GM23248 (cell line): ENCODE measurements at regions not wholly inside any gene's neighbourhood (a gene's known extent, or its start where the extent isn't known, plus 50 kb on each side); places are given as distances from the start of the nearest gene placed in this dataset.

Experiments used
- DNase-seq: peaks from one replicate; pipeline ENCODE4 v3.0.0-alpha.2; 2015
- H2AFZ ChIP-seq: fragments of 200-600 bp; sonication (generic); 2 replicates; pipeline ENCODE4 v1.6.1; 2016; ENCODE audit warnings: antibody characterized with exemption
- H3F3A ChIP-seq: fragments of 200-600 bp; sonication (generic); 2 replicates; pipeline ENCODE4 v1.6.1; 2016; ENCODE audit warnings: mild to moderate bottlenecking, antibody characterized with exemption, mixed run types; ENCODE audit not compliant: insufficient read depth
- H3K27ac ChIP-seq: fragments of 200-600 bp; sonication (generic); 2 replicates; pipeline ENCODE4 v1.5.1; 2016; ENCODE audit warnings: mild to moderate bottlenecking
- H3K27me3 ChIP-seq: fragments of 200-600 bp; sonication (generic); replicated peaks from 2 replicates; pipeline ENCODE4 v1.6.1; 2016; ENCODE audit warnings: mild to moderate bottlenecking; ENCODE audit not compliant: insufficient read depth
- H3K36me3 ChIP-seq: fragments of 200-600 bp; sonication (generic); 2 replicates; pipeline ENCODE4 v1.6.1; 2016; ENCODE audit warnings: low read depth, mild to moderate bottlenecking
- H3K4me1 ChIP-seq: fragments of 200-600 bp; sonication (generic); 2 replicates; pipeline ENCODE4 v1.6.1; 2016; ENCODE audit warnings: mild to moderate bottlenecking; ENCODE audit not compliant: insufficient read depth
- H3K4me2 ChIP-seq: fragments of 200-600 bp; sonication (generic); one replicate; pipeline ENCODE4 v1.6.1; 2016; ENCODE audit warnings: mild to moderate bottlenecking; ENCODE audit not compliant: unreplicated experiment
- H3K4me3 ChIP-seq: fragments of 200-600 bp; sonication (generic); 2 replicates; pipeline ENCODE4 v1.5.1; 2016; ENCODE audit warnings: mild to moderate bottlenecking
- H3K79me2 ChIP-seq: fragments of 200-600 bp; sonication (generic); 2 replicates; pipeline ENCODE4 v1.6.1; 2016; ENCODE audit warnings: mild to moderate bottlenecking; ENCODE audit not compliant: insufficient read depth
- H3K9ac ChIP-seq: fragments of 200-600 bp; sonication (generic); 2 replicates; pipeline ENCODE4 v1.6.1; 2016; ENCODE audit warnings: mild to moderate bottlenecking
- H3K9me2 ChIP-seq: fragments of 200-600 bp; sonication (generic); 2 replicates; pipeline ENCODE4 v1.6.1; 2016; ENCODE audit warnings: mixed run types, mild to moderate bottlenecking, moderate library complexity; ENCODE audit not compliant: insufficient read depth
- H3K9me3 ChIP-seq: fragments of 200-600 bp; sonication (generic); one replicate; pipeline ENCODE4 v1.6.1; 2017; ENCODE audit warnings: low read depth
- H4K20me1 ChIP-seq: fragments of 200-600 bp; sonication (generic); 2 replicates; pipeline ENCODE4 v1.6.0; 2016; ENCODE audit not compliant: insufficient read depth
- EZH2 ChIP-seq: fragments of 200-600 bp; sonication (generic); IDR thresholded peaks from 2 replicates; pipeline ENCODE4 v1.6.1; 2018; ENCODE audit warnings: antibody characterized with exemption, mild to moderate bottlenecking; ENCODE audit not compliant: insufficient read depth, poor library complexity, severe bottlenecking
- EZH2phosphoT487 ChIP-seq: fragments of 200-600 bp; sonication (generic); IDR thresholded peaks from 2 replicates; pipeline ENCODE4 v1.6.1; 2018; ENCODE audit warnings: antibody characterized with exemption, moderate library complexity, mild to moderate bottlenecking, low read depth; ENCODE audit not compliant: insufficient read depth
- WGBS, 2 experiments: methylation state at CpG; one replicate each; pipeline ENCODE4 v1.1.6; 2015 to 2017; ENCODE audit warnings: low lambda C conversion rate in 2 of 2, low coverage in 1 of 2; ENCODE audit errors: missing lambda C conversion rate in 2 of 2; 5-methylcytosine and 5-hydroxymethylcytosine counted together
- in situ Hi-C: fragments of 300-500 bp; cut with MboI; formaldehyde crosslinking; loops from 2 replicates; pipeline ENCODE4 v1.15.0; 2020

DNA sequence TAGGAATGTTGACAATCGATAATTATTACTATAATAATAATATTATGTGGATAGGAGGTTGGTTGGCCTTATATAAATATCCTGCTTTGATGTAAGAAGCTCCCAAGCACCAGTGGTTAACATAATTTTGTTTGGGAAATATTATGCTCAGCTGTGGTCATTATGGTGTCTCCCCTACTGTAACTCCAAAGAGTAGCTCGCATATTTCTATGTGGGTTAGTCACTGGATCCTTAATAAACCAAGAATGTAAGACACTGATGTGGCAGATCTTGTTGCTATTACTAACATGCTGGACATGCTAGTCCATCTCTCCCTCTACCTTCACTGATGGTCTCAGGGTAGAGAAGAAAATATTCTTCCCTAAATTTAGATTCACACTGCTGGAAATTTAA, 79.2 kb upstream of the RALGPS2 start:
- H3K27me3 ChIP-seq, result no peaks in the 10 kb centered on the region
- in situ Hi-C loops, result no loop called here
- H3F3A ChIP-seq, result peaks cover 21% of the 10 kb centered on the region
- peak overlapping the region; percentile 39 for H3K4me2 ChIP-seq
- H3K79me2 ChIP-seq, result no peaks in the 10 kb centered on the region
- 0 out of 2 replicates have a peak overlapping the region, but pooled peaks have one; percentile 1 for H3K9ac ChIP-seq
- 17 to 31% methylated on average over 2 of the region's 2 CpGs for WGBS, 2 experiments
- no peaks in the 10 kb centered on the region for H3K36me3 ChIP-seq
- no peak overlapping the region for H3K4me3 ChIP-seq
- TF ChIP-seq EZH2 (no peak), EZH2phosphoT487 (no peak)
- H3K27ac ChIP-seq, result peak overlapping the region; percentile 67
- H3K9me2 ChIP-seq, result no peaks in the 10 kb centered on the region
- no peaks in the 10 kb centered on the region for H4K20me1 ChIP-seq
- H3K9me3 ChIP-seq, result no peaks in the 10 kb centered on the region
- H2AFZ ChIP-seq, result no peak overlapping the region
- H3K4me1 ChIP-seq, result peaks cover 28% of the 10 kb centered on the region
- DNase-seq, result peak; percentile 89

DNA sequence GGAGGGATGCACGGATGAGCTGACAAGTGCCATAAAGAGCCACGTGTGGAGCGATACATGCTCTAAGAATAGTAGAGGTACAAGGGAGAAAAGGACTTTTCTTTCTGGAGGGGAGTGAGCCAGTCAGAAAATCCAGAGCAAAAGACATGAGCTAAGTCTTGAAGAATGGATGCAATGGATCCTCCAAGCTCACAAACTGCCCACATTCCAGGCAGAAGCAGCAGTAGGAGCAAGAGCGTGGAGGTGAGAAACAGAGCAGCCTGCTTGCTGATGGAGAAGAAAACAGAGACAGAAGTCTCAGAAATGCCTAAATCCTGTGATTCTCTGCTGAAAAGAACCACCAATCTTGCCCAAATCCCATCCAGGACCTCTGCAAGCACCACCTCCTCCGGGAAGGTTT, 78.2 kb upstream of the RALGPS2 start:
- peaks cover 39% of the 10 kb centered on the region for H3K4me1 ChIP-seq
- H2AFZ ChIP-seq, result peak overlapping the region; percentile 32; the same call in 1 of the 2 replicates
- no peaks in the 10 kb centered on the region for H3K27me3 ChIP-seq
- 80 to 83% methylated on average over 5 of the region's 5 CpGs for WGBS, 2 experiments
- in situ Hi-C loops, result no loop called here
- H3F3A ChIP-seq, result peaks cover 28% of the 10 kb centered on the region
- no peak overlapping the region for H3K4me3 ChIP-seq
- H3K9me2 ChIP-seq, result no peaks in the 10 kb centered on the region
- no peak overlapping the region for H3K9ac ChIP-seq
- peak; percentile 32 for DNase-seq
- H3K79me2 ChIP-seq, result no peaks in the 10 kb centered on the region
- no peak overlapping the region for H3K27ac ChIP-seq
- no peaks in the 10 kb centered on the region for H3K9me3 ChIP-seq
- no peaks in the 10 kb centered on the region for H3K36me3 ChIP-seq
- H3K4me2 ChIP-seq, result no peak overlapping the region
- TF ChIP-seq EZH2 (no peak), EZH2phosphoT487 (no peak)
- H4K20me1 ChIP-seq, result no peaks in the 10 kb centered on the region

DNA sequence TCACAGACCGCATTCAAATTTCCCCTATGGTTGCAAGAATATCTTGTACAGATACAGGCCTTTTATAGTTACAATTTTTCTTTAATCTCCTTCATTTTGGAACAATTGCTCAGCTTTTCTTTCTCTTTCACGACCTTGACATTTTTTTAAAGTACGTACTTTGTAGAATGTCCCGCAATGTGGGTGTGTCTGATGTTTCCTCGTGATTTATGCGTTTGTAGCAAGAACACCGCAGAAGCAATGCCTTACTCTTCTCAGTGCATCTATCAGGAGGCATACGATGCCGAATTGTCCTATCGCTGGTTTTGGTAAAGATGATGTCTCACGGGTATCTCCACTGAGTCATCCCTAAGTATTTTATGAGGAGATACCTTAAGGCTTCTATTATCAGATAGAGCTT, 76.9 kb upstream of the RALGPS2 start:
- no peak for DNase-seq
- Histone ChIP-seq H3K27ac (no peak overlapping the region), H3K9me3 (no peaks in the 10 kb centered on the region), H3K9ac (no peak overlapping the region), H3F3A (peaks cover 31% of the 10 kb centered on the region), H4K20me1 (no peaks in the 10 kb centered on the region), H3K4me2 (no peak overlapping the region), H3K4me3 (no peak overlapping the region), H3K79me2 (no peaks in the 10 kb centered on the region), H2AFZ (no peak overlapping the region), H3K27me3 (no peaks in the 10 kb centered on the region), H3K4me1 (peaks cover 45% of the 10 kb centered on the region), H3K9me2 (no peaks in the 10 kb centered on the region), H3K36me3 (no peaks in the 10 kb centered on the region)
- in situ Hi-C loops, result no loop called here
- TF ChIP-seq EZH2phosphoT487 (no peak), EZH2 (no peak)
- WGBS, 2 experiments, result 94 to 96% methylated on average over 11 of the region's 11 CpGs

DNA sequence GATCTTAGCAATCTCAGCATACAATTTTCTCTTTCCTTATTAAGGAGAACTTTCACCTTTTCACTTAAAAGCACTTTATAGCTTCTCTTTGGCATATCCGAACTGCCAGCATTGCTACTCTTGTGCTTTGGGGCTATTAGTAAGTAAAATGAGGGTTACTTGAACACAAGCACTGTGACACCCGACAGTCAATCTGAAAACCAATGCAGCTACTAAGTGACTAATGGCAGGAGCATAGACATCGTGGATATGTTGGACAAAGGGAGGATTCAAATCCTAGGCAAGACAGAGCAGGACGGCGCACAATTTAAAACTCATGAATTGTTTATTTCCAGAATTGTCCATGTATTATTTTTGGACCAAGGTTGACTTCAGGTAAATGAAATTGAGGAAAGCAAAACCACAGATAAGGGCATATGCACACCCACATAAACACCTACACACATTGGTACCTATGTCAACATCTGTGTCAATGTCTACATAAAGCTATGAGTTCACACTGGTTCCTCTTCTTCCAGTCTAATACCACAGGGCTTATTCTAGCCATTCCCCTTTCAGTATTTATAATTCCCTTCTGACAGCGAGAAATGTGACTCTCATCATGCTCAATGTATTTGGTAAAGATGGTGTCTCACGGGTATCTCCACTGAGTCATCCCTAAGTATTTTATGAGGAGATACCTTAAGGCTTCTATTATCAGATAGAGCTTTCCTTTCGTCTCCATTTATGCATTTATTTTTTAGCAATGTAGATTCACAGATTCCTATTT, 75.3 kb upstream of the RALGPS2 start:
- Histone ChIP-seq H3F3A (peaks cover 28% of the 10 kb centered on the region), H3K9me2 (no peaks in the 10 kb centered on the region), H4K20me1 (no peaks in the 10 kb centered on the region), H3K27me3 (no peaks in the 10 kb centered on the region), H3K9me3 (no peaks in the 10 kb centered on the region), H3K9ac (no peak overlapping the region), H3K4me1 (peaks cover 44% of the 10 kb centered on the region), H3K79me2 (no peaks in the 10 kb centered on the region), H3K27ac (no peak overlapping the region), H3K4me2 (no peak overlapping the region), H3K4me3 (no peak overlapping the region), H3K36me3 (no peaks in the 10 kb centered on the region), H2AFZ (no peak overlapping the region)
- WGBS, 2 experiments, result 83 to 88% methylated on average over 8 of the region's 8 CpGs
- in situ Hi-C loops, result no loop called here
- DNase-seq, result no peak
- no peak for TF ChIP-seq EZH2
- TF ChIP-seq EZH2phosphoT487, result no peak
